RWPE2 (cell line): ENCODE measurements at regions not wholly inside any gene's neighbourhood (a gene's known extent, or its start where the extent isn't known, plus 50 kb on each side); places are given as distances from the start of the nearest gene placed in this dataset.

Experiments used
- ATAC-seq: fragments of 200-7000 bp; cut with Tn5 transposase; 3 replicates; pipeline ENCODE4 v1.9.1; 2021; ENCODE audit warnings: low read depth
- DNase-seq: peaks from one replicate; pipeline ENCODE4 v3.0.0-alpha.2; 2020; ENCODE audit warnings: low spot score
- H3K27ac ChIP-seq: fragments of 450-650 bp; 2 replicates; pipeline ENCODE4 v1.5.1; 2017; ENCODE audit warnings: mild to moderate bottlenecking; ENCODE audit not compliant: poor library complexity, severe bottlenecking
- H3K27me3 ChIP-seq: fragments of 250-450 bp; sonication (Bioruptor Pico); 2 replicates; pipeline ENCODE4 v1.5.1; 2021; ENCODE audit warnings: mild to moderate bottlenecking, moderate library complexity; ENCODE audit not compliant: insufficient read depth, poor library complexity, severe bottlenecking
- H3K36me3 ChIP-seq: fragments of 250-450 bp; sonication (Bioruptor Pico); 2 replicates; pipeline ENCODE4 v1.5.1; 2020; ENCODE audit warnings: low read depth, mild to moderate bottlenecking, moderate library complexity
- H3K4me1 ChIP-seq: fragments of 250-450 bp; sonication (Bioruptor Pico); 2 replicates; pipeline ENCODE4 v1.5.1; 2021; ENCODE audit warnings: mild to moderate bottlenecking, moderate library complexity; ENCODE audit not compliant: insufficient read depth, poor library complexity, severe bottlenecking
- H3K4me3 ChIP-seq: fragments of 250-450 bp; sonication (Bioruptor Pico); 2 replicates; pipeline ENCODE4 v1.5.1; 2021; ENCODE audit warnings: mild to moderate bottlenecking, moderate library complexity; ENCODE audit not compliant: severe bottlenecking
- H3K9me3 ChIP-seq: fragments of 250-450 bp; sonication (Bioruptor Pico); 2 replicates; pipeline ENCODE4 v1.5.1; 2021; ENCODE audit warnings: mild to moderate bottlenecking, moderate library complexity; ENCODE audit not compliant: severe bottlenecking
- CTCF ChIP-seq: fragments of 450-650 bp; IDR thresholded peaks from one replicate; pipeline ENCODE4 v1.5.1; 2017; ENCODE audit warnings: mild to moderate bottlenecking, moderate library complexity; ENCODE audit not compliant: poor library complexity, severe bottlenecking

GRCh38 chr6:108763931-108764579 lies 84.2 kb upstream of the ARMC2 start:
- Histone ChIP-seq H3K4me3 (no peak overlapping the region), H3K27ac (no peak overlapping the region), H3K9me3 (no peaks in the 10 kb centered on the region), H3K4me1 (no peaks in the 10 kb centered on the region), H3K27me3 (no peaks in the 10 kb centered on the region), H3K36me3 (no peaks in the 10 kb centered on the region)
- no peak for TF ChIP-seq CTCF
- ATAC-seq (no peak), DNase-seq (no peak)

- Histone ChIP-seq H3K4me3 (no peak overlapping the region), H3K4me1 (no peaks in the 10 kb centered on the region), H3K27ac (no peak overlapping the region), H3K36me3 (no peaks in the 10 kb centered on the region), H3K9me3 (no peaks in the 10 kb centered on the region), H3K27me3 (no peaks in the 10 kb centered on the region)
- DNase-seq = no peak
- TF ChIP-seq CTCF = no peak
- no peak for ATAC-seq
Measured at GRCh38 chr6:108764580-108764950, 83.7 kb upstream of the ARMC2 start.

- Histone ChIP-seq H3K4me1 (no peaks in the 10 kb centered on the region), H3K27ac (no peak overlapping the region), H3K4me3 (no peak overlapping the region), H3K36me3 (no peaks in the 10 kb centered on the region), H3K27me3 (no peaks in the 10 kb centered on the region), H3K9me3 (no peaks in the 10 kb centered on the region)
- ATAC-seq (no peak), DNase-seq (no peak)
- TF ChIP-seq CTCF = no peak
Measured at GRCh38 chr6:108765495-108765894, 82.7 kb upstream of the ARMC2 start.

- H3K27ac ChIP-seq = no peak overlapping the region
- DNase-seq = no peak
- no peak for TF ChIP-seq CTCF
- no peaks in the 10 kb centered on the region for H3K36me3 ChIP-seq
- H3K27me3 ChIP-seq = no peaks in the 10 kb centered on the region
- no peaks in the 10 kb centered on the region for H3K9me3 ChIP-seq
- no peak overlapping the region for H3K4me3 ChIP-seq
- no peaks in the 10 kb centered on the region for H3K4me1 ChIP-seq
- ATAC-seq = no peak
Measured at GRCh38 chr6:108766419-108766818, 81.8 kb upstream of the ARMC2 start.

- DNase-seq = no peak
- H3K27me3 ChIP-seq = no peaks in the 10 kb centered on the region
- H3K27ac ChIP-seq = no peak overlapping the region
- no peak for ATAC-seq
- no peaks in the 10 kb centered on the region for H3K36me3 ChIP-seq
- no peaks in the 10 kb centered on the region for H3K4me1 ChIP-seq
- H3K4me3 ChIP-seq = no peak overlapping the region
- no peaks in the 10 kb centered on the region for H3K9me3 ChIP-seq
- TF ChIP-seq CTCF = no peak
Measured at GRCh38 chr6:108766886-108767285, 81.3 kb upstream of the ARMC2 start.
